Smooth muscle cell (in vitro differentiated cells): ENCODE measurements at regions not wholly inside any gene's neighbourhood (a gene's known extent, or its start where the extent isn't known, plus 50 kb on each side); places are given as distances from the start of the nearest gene placed in this dataset.
A peak's percentile ranks its signal among the peaks of the same experiment; 100 is the strongest.

ENCODE experiments used
- DNase-seq: peaks from one replicate; lab custom pipeline; 2025; ENCODE audit not compliant: unreplicated experiment; lab: John Stamatoyannopoulos, UW
- H2AFZ ChIP-seq: fragments of 200-600 bp; sonication (generic); 2 replicates; pipeline ENCODE4 v1.6.0; 2016; ENCODE audit warnings: antibody characterized with exemption, low read depth, mild to moderate bottlenecking
- H3F3A ChIP-seq: fragments of 200-600 bp; sonication (generic); 2 replicates; pipeline ENCODE4 v1.6.0; 2017; ENCODE audit warnings: antibody characterized with exemption, low read depth
- H3K27ac ChIP-seq: fragments of 200-600 bp; sonication (generic); 2 replicates; pipeline ENCODE4 v1.5.1; 2016; ENCODE audit warnings: low read depth, mild to moderate bottlenecking
- H3K27me3 ChIP-seq: fragments of 200-600 bp; sonication (generic); 2 replicates; pipeline ENCODE4 v1.6.1; 2016; ENCODE audit warnings: low read depth, mild to moderate bottlenecking
- H3K36me3 ChIP-seq: fragments of 200-600 bp; sonication (generic); 2 replicates; pipeline ENCODE4 v1.5.1; 2016; ENCODE audit warnings: low read depth
- H3K4me1 ChIP-seq: fragments of 200-600 bp; sonication (generic); 2 replicates; pipeline ENCODE4 v1.5.1; 2016; ENCODE audit warnings: low read depth
- H3K4me2 ChIP-seq: fragments of 200-600 bp; sonication (generic); 2 replicates; pipeline ENCODE4 v1.6.0; 2016; ENCODE audit warnings: mild to moderate bottlenecking
- H3K4me3 ChIP-seq: fragments of 200-600 bp; sonication (generic); 2 replicates; pipeline ENCODE4 v1.5.1; 2016; ENCODE audit warnings: mild to moderate bottlenecking
- H3K79me2 ChIP-seq: fragments of 200-600 bp; sonication (generic); 2 replicates; pipeline ENCODE4 v1.6.0; 2016; ENCODE audit warnings: low read depth, mild to moderate bottlenecking
- H3K9ac ChIP-seq: fragments of 200-600 bp; sonication (generic); 2 replicates; pipeline ENCODE4 v1.6.0; 2016; ENCODE audit warnings: low read depth
- H3K9me3 ChIP-seq: fragments of 200-600 bp; sonication (generic); replicated peaks from 2 replicates; pipeline ENCODE4 v1.5.1; 2016; ENCODE audit warnings: low read depth
- H4K20me1 ChIP-seq: fragments of 200-600 bp; sonication (generic); 2 replicates; pipeline ENCODE4 v1.6.0; 2016; ENCODE audit warnings: low read depth
- CTCF ChIP-seq: fragments of 200-600 bp; sonication (generic); IDR thresholded peaks from 2 replicates; pipeline ENCODE4 v1.5.1; 2017; ENCODE audit warnings: borderline replicate concordance, mild to moderate bottlenecking, antibody characterized with exemption; ENCODE audit not compliant: insufficient read depth, poor library complexity, severe bottlenecking
- WGBS: methylation state at CpG from one replicate; pipeline ENCODE4 v1.1.7; 2016; ENCODE audit warnings: low lambda C conversion rate; 5-methylcytosine and 5-hydroxymethylcytosine counted together

GRCh38 chr7:121795736-121796135 lies 77.2 kb upstream of the PTPRZ1 start:
- Histone ChIP-seq H3K9ac (no peak overlapping the region), H3K4me3 (no peak overlapping the region), H3K4me2 (no peak overlapping the region), H3K36me3 (no peaks in the 10 kb centered on the region), H2AFZ (no peak overlapping the region), H3K27ac (peak overlapping the region; percentile 44), H3K4me1 (peaks cover 44% of the 10 kb centered on the region), H3K9me3 (no peaks in the 10 kb centered on the region), H4K20me1 (no peaks in the 10 kb centered on the region), H3K27me3 (no peaks in the 10 kb centered on the region), H3K79me2 (no peaks in the 10 kb centered on the region), H3F3A (no peaks in the 10 kb centered on the region)
- TF ChIP-seq CTCF: no peak
- 80% methylated on average over 2 of the region's 2 CpGs for WGBS
- no peak for DNase-seq

- Histone ChIP-seq H4K20me1 (no peaks in the 10 kb centered on the region), H3F3A (no peaks in the 10 kb centered on the region)
- 79% methylated on average over 5 of the region's 5 CpGs for WGBS
Measured at GRCh38 chr7:121793716-121794115, 79.2 kb upstream of the PTPRZ1 start.

GRCh38 chr7:121777672-121778071 lies 95.3 kb upstream of the PTPRZ1 start:
- Histone ChIP-seq H3K36me3 (no peaks in the 10 kb centered on the region), H3K4me2 (no peak overlapping the region), H3K9me3 (no peaks in the 10 kb centered on the region), H3K9ac (no peak overlapping the region), H3K79me2 (no peaks in the 10 kb centered on the region), H3K4me3 (no peak overlapping the region), H3F3A (no peaks in the 10 kb centered on the region), H4K20me1 (no peaks in the 10 kb centered on the region), H3K27ac (no peak overlapping the region), H3K27me3 (no peaks in the 10 kb centered on the region), H2AFZ (no peak overlapping the region), H3K4me1 (no peaks in the 10 kb centered on the region)
- no peak for DNase-seq
- WGBS: 67% methylated on average over 3 of the region's 3 CpGs
- no peak for TF ChIP-seq CTCF

More at GRCh38 chr7:121793716-121794115, 79.2 kb upstream of the PTPRZ1 start:
- H3K27me3 ChIP-seq: no peaks in the 10 kb centered on the region
- no peak overlapping the region for H3K9ac ChIP-seq
- H3K27ac ChIP-seq: no peak overlapping the region
- no peak for DNase-seq
- H3K4me2 ChIP-seq: no peak overlapping the region
- H3K79me2 ChIP-seq: no peaks in the 10 kb centered on the region
- no peaks in the 10 kb centered on the region for H3K36me3 ChIP-seq
- H3K4me3 ChIP-seq: no peak overlapping the region
- H2AFZ ChIP-seq: no peak overlapping the region
- no peak for TF ChIP-seq CTCF
- no peaks in the 10 kb centered on the region for H3K9me3 ChIP-seq
- H3K4me1 ChIP-seq: peaks cover 33% of the 10 kb centered on the region

GRCh38 chr7:121774563-121774962 lies 98.4 kb upstream of the PTPRZ1 start:
- Histone ChIP-seq H3K9ac (no peak overlapping the region), H3K9me3 (no peaks in the 10 kb centered on the region), H3K27me3 (no peaks in the 10 kb centered on the region), H3K36me3 (no peaks in the 10 kb centered on the region), H3K4me1 (no peaks in the 10 kb centered on the region), H3F3A (no peaks in the 10 kb centered on the region), H4K20me1 (no peaks in the 10 kb centered on the region), H3K4me3 (no peak overlapping the region), H3K4me2 (no peak overlapping the region), H3K79me2 (no peaks in the 10 kb centered on the region), H3K27ac (no peak overlapping the region), H2AFZ (no peak overlapping the region)
- no peak for TF ChIP-seq CTCF
- DNase-seq: no peak
- WGBS: 88% methylated on average over 3 of the region's 3 CpGs
